IPS-20b (cell line): ENCODE measurements at regions not wholly inside any gene's neighbourhood (a gene's known extent, or its start where the extent isn't known, plus 50 kb on each side); places are given as distances from the start of the nearest gene placed in this dataset.
"Not testable (repeated sequence)": the region's sequence is repeated elsewhere in the genome, so short reads cannot be mapped to it uniquely, and the experiment has no call there.

Experiments used
- H3K27ac ChIP-seq: one replicate; pipeline ENCODE4 v1.5.1; 2013; ENCODE audit warnings: low read length
- H3K27me3 ChIP-seq: 2 replicates; pipeline ENCODE4 v1.6.1; 2013; ENCODE audit warnings: mild to moderate bottlenecking, low read length, inconsistent platforms; ENCODE audit not compliant: insufficient read depth
- H3K36me3 ChIP-seq: 2 replicates; pipeline ENCODE4 v1.6.1; 2013; ENCODE audit warnings: low read depth, mild to moderate bottlenecking, inconsistent platforms, low read length, moderate library complexity; ENCODE audit not compliant: insufficient read depth
- H3K4me1 ChIP-seq: 2 replicates; pipeline ENCODE4 v1.6.1; 2013; ENCODE audit warnings: mild to moderate bottlenecking, control low read depth, inconsistent platforms, low read length, moderate library complexity; ENCODE audit not compliant: insufficient read depth
- H3K4me3 ChIP-seq: 2 replicates; pipeline ENCODE4 v1.5.1; 2013; ENCODE audit warnings: mild to moderate bottlenecking, low read length, inconsistent platforms
- H3K9ac ChIP-seq: 2 replicates; pipeline ENCODE4 v1.6.1; 2013; ENCODE audit warnings: low read depth, mild to moderate bottlenecking, inconsistent platforms, low read length, moderate library complexity
- H3K9me3 ChIP-seq: 2 replicates; pipeline ENCODE4 v1.6.1; 2013; ENCODE audit warnings: mild to moderate bottlenecking, low read depth, low read length, inconsistent platforms; ENCODE audit not compliant: insufficient read depth

GRCh38 chr7:53239151-53239550 is 203.7 kb downstream of the POM121L12 start:
- H3K36me3 ChIP-seq, H3K27me3 ChIP-seq, H3K9ac ChIP-seq, H3K4me1 ChIP-seq, H3K9me3 ChIP-seq, H3K4me3 ChIP-seq, H3K27ac ChIP-seq: not testable (repeated sequence)

DNA sequence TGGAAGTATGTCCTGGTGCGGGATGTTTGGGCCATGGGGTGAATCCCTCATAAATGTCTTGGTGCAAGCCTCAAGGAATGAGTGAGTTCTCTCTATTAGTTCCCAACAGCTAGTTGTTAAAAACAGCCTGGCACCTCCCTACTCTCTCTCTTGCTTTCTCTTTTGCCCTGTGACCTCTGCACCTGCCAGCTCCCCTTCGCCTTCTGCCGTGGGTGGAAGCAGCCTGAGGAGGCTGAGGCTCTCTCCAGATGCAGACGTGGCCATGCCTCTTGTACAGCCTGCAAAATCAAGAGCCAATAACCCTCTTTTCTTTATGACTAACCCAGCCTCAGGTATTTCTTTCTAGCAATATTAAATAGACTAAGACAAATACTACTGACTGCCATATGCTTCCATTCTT is 210.3 kb downstream of the POM121L12 start:
- H3K36me3 ChIP-seq: no peaks in the 10 kb centered on the region
- H3K27ac ChIP-seq: no peak overlapping the region
- no peak overlapping the region for H3K9ac ChIP-seq
- H3K9me3 ChIP-seq: no peaks in the 10 kb centered on the region
- H3K4me1 ChIP-seq: peaks cover 4% of the 10 kb centered on the region; the same call in 1 of the 2 replicates
- no peaks in the 10 kb centered on the region for H3K27me3 ChIP-seq
- H3K4me3 ChIP-seq: no peak overlapping the region

DNA sequence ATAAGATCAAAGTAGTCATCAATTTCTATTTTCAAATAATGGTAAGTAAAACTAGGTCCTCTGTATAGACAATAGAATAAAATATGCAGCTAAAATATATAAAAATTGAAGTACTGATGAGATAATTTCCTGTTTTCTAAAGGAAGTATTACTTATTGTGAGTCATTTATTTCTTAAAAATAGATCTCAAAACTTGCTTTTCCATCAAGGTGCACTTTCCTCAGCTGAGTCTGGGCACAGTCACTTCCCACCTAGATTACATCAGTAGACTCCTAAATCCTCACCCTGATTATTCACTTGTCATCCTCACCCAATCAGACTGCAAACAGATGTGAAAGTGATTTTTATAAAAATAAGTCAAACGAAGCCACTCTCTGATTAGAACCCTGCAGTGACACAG is 211.5 kb downstream of the POM121L12 start:
- Histone ChIP-seq H3K4me1 (peaks cover 14% of the 10 kb centered on the region; the same call in 1 of the 2 replicates), H3K4me3 (no peak overlapping the region), H3K27me3 (no peaks in the 10 kb centered on the region), H3K27ac (no peak overlapping the region), H3K36me3 (no peaks in the 10 kb centered on the region), H3K9me3 (no peaks in the 10 kb centered on the region), H3K9ac (no peak overlapping the region)

DNA sequence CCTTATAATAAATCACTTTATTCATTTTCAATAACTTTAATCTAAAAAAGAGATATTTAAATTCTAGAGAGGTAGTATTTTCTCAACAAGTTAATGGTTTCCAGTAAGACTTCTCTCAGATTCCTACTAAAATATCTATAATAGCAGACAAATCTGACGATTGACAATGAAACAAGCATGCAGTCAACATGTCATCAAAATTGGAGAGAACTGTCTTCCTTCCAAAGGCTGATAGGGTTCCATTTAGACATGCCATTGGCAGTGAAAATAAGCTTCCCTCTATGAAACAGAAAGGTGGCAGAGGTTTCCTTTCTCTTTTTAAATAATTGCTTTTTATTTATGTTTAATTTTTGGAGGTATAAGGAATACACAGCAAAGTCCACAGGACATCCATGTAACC is 217.1 kb downstream of the POM121L12 start:
- Histone ChIP-seq H3K4me3 (no peak overlapping the region), H3K27me3 (no peaks in the 10 kb centered on the region), H3K27ac (no peak overlapping the region), H3K36me3 (no peaks in the 10 kb centered on the region), H3K9me3 (peaks cover 12% of the 10 kb centered on the region; the same call in 1 of the 2 replicates), H3K9ac (no peak overlapping the region), H3K4me1 (peaks cover 10% of the 10 kb centered on the region; the same call in 1 of the 2 replicates)

DNA sequence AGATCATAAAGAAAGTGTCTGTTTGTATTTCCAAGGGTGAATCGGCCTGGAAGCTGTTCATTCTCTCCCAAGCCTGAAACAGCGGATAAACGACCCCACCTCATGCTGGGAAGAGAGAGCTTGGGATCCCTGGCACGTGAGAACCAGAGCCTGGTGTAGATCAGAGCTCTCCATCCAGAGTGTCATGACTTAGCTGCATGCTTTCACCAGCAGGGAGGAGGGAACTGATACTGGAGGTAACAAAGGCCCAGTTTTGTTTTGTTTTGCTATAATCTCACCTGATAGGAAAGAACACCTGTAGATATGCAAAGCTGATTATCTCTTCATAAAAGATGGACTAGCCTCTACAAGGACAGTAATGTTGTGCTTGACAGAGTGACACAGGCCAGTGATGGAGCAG is 236.6 kb downstream of the POM121L12 start:
- Histone ChIP-seq H3K4me3 (no peak overlapping the region), H3K27ac (no peak overlapping the region), H3K4me1 (no peaks in the 10 kb centered on the region), H3K9ac (no peak overlapping the region), H3K36me3 (no peaks in the 10 kb centered on the region), H3K27me3 (no peaks in the 10 kb centered on the region), H3K9me3 (no peaks in the 10 kb centered on the region)

DNA sequence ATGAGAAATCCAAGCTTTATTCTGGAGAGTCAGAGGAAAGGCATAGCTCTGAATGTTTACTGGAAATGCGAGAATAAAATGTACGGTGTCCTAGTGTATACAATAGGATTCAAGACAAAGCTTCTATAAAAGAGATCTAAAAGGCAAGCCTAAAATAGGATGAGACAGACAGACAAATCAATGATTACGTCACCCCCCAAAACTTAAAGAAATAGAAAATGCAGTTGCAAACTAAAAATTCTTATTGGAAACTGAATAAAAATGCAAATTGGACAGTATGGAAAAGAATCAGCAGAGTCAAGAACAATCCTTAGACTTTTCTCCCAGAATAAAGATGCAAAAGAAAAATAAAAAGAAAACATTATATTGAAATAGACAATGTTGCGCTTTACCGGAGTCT is 245.9 kb downstream of the POM121L12 start:
- Histone ChIP-seq H3K36me3 (no peaks in the 10 kb centered on the region), H3K4me1 (no peaks in the 10 kb centered on the region), H3K4me3 (no peak overlapping the region), H3K27ac (no peak overlapping the region), H3K27me3 (no peaks in the 10 kb centered on the region), H3K9ac (no peak overlapping the region), H3K9me3 (no peaks in the 10 kb centered on the region)

GRCh38 chr7:53292341-53292740 is 256.9 kb downstream of the POM121L12 start:
- Histone ChIP-seq H3K9ac (no peak overlapping the region), H3K9me3 (no peaks in the 10 kb centered on the region), H3K4me3 (no peak overlapping the region), H3K27ac (no peak overlapping the region), H3K36me3 (no peaks in the 10 kb centered on the region), H3K27me3 (no peaks in the 10 kb centered on the region), H3K4me1 (no peaks in the 10 kb centered on the region)

- no peaks in the 10 kb centered on the region; the same call in 1 of the 2 replicates for H3K4me1 ChIP-seq
- no peak overlapping the region for H3K4me3 ChIP-seq
- no peaks in the 10 kb centered on the region for H3K36me3 ChIP-seq
- no peaks in the 10 kb centered on the region for H3K9me3 ChIP-seq
- no peak overlapping the region for H3K27ac ChIP-seq
- H3K27me3 ChIP-seq: no peaks in the 10 kb centered on the region
- no peak overlapping the region for H3K9ac ChIP-seq
These were observed 267.2 kb downstream of the POM121L12 start for GRCh38 chr7:53302496-53303246.

DNA sequence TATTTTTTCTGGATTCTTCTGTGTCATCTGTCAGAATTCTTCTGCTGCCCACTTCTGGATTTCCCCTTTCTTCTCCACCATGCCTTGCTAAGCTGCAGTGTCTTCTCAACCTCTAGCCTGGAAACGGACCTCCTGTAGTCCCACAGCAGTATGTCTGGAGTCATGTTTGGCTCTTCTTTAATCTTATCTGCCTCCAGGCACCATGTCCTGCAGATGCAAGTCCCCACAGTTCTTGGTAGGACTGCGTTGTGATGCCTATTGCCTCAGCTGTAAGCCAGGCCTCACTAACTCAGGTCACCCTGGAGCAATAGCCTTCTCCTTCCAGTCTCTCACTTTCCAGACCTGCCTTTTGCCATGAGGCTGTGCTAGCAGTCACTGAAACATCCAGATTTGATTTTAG is 268.3 kb downstream of the POM121L12 start:
- H3K4me1 ChIP-seq: no peaks in the 10 kb centered on the region; the same call in 1 of the 2 replicates
- no peak overlapping the region for H3K4me3 ChIP-seq
- no peak overlapping the region for H3K27ac ChIP-seq
- no peak overlapping the region for H3K9ac ChIP-seq
- H3K9me3 ChIP-seq: no peaks in the 10 kb centered on the region
- no peaks in the 10 kb centered on the region for H3K27me3 ChIP-seq
- no peaks in the 10 kb centered on the region for H3K36me3 ChIP-seq

- Histone ChIP-seq H3K4me3 (no peak overlapping the region), H3K4me1 (no peaks in the 10 kb centered on the region; the same call in 1 of the 2 replicates), H3K27ac (no peak overlapping the region), H3K9me3 (no peaks in the 10 kb centered on the region), H3K36me3 (no peaks in the 10 kb centered on the region), H3K27me3 (no peaks in the 10 kb centered on the region), H3K9ac (no peak overlapping the region)
These were observed 271.4 kb downstream of the POM121L12 start for GRCh38 chr7:53306846-53307245.

- Histone ChIP-seq H3K27ac (no peak overlapping the region), H3K9ac (no peak overlapping the region), H3K9me3 (no peaks in the 10 kb centered on the region), H3K4me3 (no peak overlapping the region), H3K27me3 (no peaks in the 10 kb centered on the region), H3K36me3 (no peaks in the 10 kb centered on the region), H3K4me1 (no peaks in the 10 kb centered on the region)
These were observed 275.8 kb downstream of the POM121L12 start for GRCh38 chr7:53311205-53311604.

- Histone ChIP-seq H3K27me3 (no peaks in the 10 kb centered on the region), H3K9ac (no peak overlapping the region), H3K4me3 (no peak overlapping the region), H3K4me1 (no peaks in the 10 kb centered on the region), H3K27ac (no peak overlapping the region), H3K36me3 (no peaks in the 10 kb centered on the region), H3K9me3 (no peaks in the 10 kb centered on the region)
These were observed 280.5 kb downstream of the POM121L12 start for GRCh38 chr7:53315981-53316380.
